HL-60 (cell line): ENCODE measurements at regions not wholly inside any gene's neighbourhood (a gene's known extent, or its start where the extent isn't known, plus 50 kb on each side); places are given as distances from the start of the nearest gene placed in this dataset.

ENCODE experiments used
- DNase-seq, 2 experiments: peaks; one replicate each; pipeline ENCODE4 v3.0.0-alpha.2; 2010 to 2020; ENCODE audit warnings: low read depth in 1 of 2, low spot score in 1 of 2
- H3K27ac ChIP-seq: fragments of 250-450 bp; sonication (Bioruptor Pico); replicated peaks from 2 replicates; pipeline ENCODE4 v1.5.1; 2020; ENCODE audit warnings: mild to moderate bottlenecking, moderate library complexity
- H3K27me3 ChIP-seq: fragments of 250-450 bp; sonication (Bioruptor Pico); 2 replicates; pipeline ENCODE4 v1.5.1; 2021; ENCODE audit warnings: mild to moderate bottlenecking, moderate library complexity; ENCODE audit not compliant: insufficient read depth, poor library complexity, severe bottlenecking
- H3K4me3 ChIP-seq: replicated peaks from 2 replicates; pipeline ENCODE4 v1.5.1; 2011; ENCODE audit warnings: mild to moderate bottlenecking, control low read depth, low read length; ENCODE audit not compliant: insufficient read depth
- CTCF ChIP-seq: IDR thresholded peaks from one replicate; pipeline ENCODE4 v1.5.1; 2011; ENCODE audit warnings: low read length, control low read depth, inconsistent platforms; ENCODE audit not compliant: insufficient read depth
- GABPA ChIP-seq: IDR thresholded peaks from 2 replicates; pipeline ENCODE4 v1.6.1; 2012; ENCODE audit warnings: low read depth
- POLR2AphosphoS5 ChIP-seq: IDR thresholded peaks from 2 replicates; pipeline ENCODE4 v1.6.1; 2012; ENCODE audit warnings: low read depth
- SPI1 ChIP-seq: IDR thresholded peaks from 2 replicates; pipeline ENCODE4 v1.6.1; 2012; ENCODE audit warnings: low read depth, mild to moderate bottlenecking, borderline replicate concordance
- TF ChIP-seq, protein P1 (sequence below): IDR thresholded peaks from 2 replicates; pipeline ENCODE4 v1.6.1; 2012; ENCODE audit warnings: low read depth; ENCODE audit not compliant: insufficient replicate concordance

- TF ChIP-seq, protein P1, sequence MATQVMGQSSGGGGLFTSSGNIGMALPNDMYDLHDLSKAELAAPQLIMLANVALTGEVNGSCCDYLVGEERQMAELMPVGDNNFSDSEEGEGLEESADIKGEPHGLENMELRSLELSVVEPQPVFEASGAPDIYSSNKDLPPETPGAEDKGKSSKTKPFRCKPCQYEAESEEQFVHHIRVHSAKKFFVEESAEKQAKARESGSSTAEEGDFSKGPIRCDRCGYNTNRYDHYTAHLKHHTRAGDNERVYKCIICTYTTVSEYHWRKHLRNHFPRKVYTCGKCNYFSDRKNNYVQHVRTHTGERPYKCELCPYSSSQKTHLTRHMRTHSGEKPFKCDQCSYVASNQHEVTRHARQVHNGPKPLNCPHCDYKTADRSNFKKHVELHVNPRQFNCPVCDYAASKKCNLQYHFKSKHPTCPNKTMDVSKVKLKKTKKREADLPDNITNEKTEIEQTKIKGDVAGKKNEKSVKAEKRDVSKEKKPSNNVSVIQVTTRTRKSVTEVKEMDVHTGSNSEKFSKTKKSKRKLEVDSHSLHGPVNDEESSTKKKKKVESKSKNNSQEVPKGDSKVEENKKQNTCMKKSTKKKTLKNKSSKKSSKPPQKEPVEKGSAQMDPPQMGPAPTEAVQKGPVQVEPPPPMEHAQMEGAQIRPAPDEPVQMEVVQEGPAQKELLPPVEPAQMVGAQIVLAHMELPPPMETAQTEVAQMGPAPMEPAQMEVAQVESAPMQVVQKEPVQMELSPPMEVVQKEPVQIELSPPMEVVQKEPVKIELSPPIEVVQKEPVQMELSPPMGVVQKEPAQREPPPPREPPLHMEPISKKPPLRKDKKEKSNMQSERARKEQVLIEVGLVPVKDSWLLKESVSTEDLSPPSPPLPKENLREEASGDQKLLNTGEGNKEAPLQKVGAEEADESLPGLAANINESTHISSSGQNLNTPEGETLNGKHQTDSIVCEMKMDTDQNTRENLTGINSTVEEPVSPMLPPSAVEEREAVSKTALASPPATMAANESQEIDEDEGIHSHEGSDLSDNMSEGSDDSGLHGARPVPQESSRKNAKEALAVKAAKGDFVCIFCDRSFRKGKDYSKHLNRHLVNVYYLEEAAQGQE = no peak
- TF ChIP-seq SPI1 (no peak), POLR2AphosphoS5 (no peak), GABPA (no peak), CTCF (no peak)
- DNase-seq = no peak
- Histone ChIP-seq H3K4me3 (no peak overlapping the region), H3K27ac (no peak overlapping the region), H3K27me3 (no peaks in the 10 kb centered on the region)
Measured at GRCh38 chr1:82264802-82265201, 464.1 kb downstream of the ADGRL2 start.

GRCh38 chr1:82263396-82263795 lies 462.7 kb downstream of the ADGRL2 start:
- TF ChIP-seq, protein P1 = no peak
- no peak for TF ChIP-seq CTCF
- DNase-seq = no peak
- Histone ChIP-seq H3K27me3 (no peaks in the 10 kb centered on the region), H3K27ac (no peak overlapping the region), H3K4me3 (no peak overlapping the region)

GRCh38 chr1:82260666-82261065 lies 459.9 kb downstream of the ADGRL2 start:
- Histone ChIP-seq H3K27me3 (no peaks in the 10 kb centered on the region), H3K27ac (no peak overlapping the region), H3K4me3 (no peak overlapping the region)
- no peak for DNase-seq
- TF ChIP-seq SPI1 = no peak
- TF ChIP-seq CTCF = no peak
- TF ChIP-seq, protein P1 = no peak
- TF ChIP-seq POLR2AphosphoS5 = no peak
- TF ChIP-seq GABPA = no peak
